ENCODE measurements at regions not wholly inside any gene's neighbourhood (a gene's known extent, or its start where the extent isn't known, plus 50 kb on each side); places are given as distances from the start of the nearest gene placed in this dataset.

GRCh38 chr1:110726755-110727154, 52.0 kb upstream of the KCNA3 start:
- Mint-ChIP-seq H3K27ac (no peak overlapping the region), H3K36me3 (ENCODE audit: low read depth) (no peaks in the 10 kb centered on the region), H3K9me3 (no peaks in the 10 kb centered on the region), H3K4me1 (ENCODE audit: low read depth) (no peaks in the 10 kb centered on the region), H3K27me3 (ENCODE audit: insufficient read depth) (peaks cover 1% of the 10 kb centered on the region; the same call in 1 of the 2 replicates), H3K4me3 (no peak overlapping the region)
- no peak for DNase-seq
- TF ChIP-seq CTCF (IDR thresholded peaks at IDR 0.05) = no peak
